GM12878 (cell line): ENCODE measurements at regions not wholly inside any gene's neighbourhood (a gene's known extent, or its start where the extent isn't known, plus 50 kb on each side); places are given as distances from the start of the nearest gene placed in this dataset.

Experiments
- ATAC-seq: fragments of 200-7000 bp; cut with Tn5 transposase; 3 replicates; pipeline ENCODE4 v1.9.1; 2020; ENCODE audit warnings: mild to moderate bottlenecking, moderate library complexity
- BruUV-seq: library from RNA; stranded (reverse); fragments of 400-500 nt; replicated peaks from 2 replicates; lab custom pipeline; 2021; lab: Mats Ljungman, UMichigan
- CTCF ChIA-PET: fragments of 300-600 bp; sonication (Branson Sonifier 250); formaldehyde crosslinking; extraction: SDS; loops from one replicate; lab custom pipeline; 2021; ENCODE audit warnings: inconsistent platforms; lab: Yijun Ruan, JAX
- POLR2A ChIA-PET: fragments of 350-600 bp; formaldehyde crosslinking; extraction: SDS; loops from one replicate; lab custom pipeline; 2021; ENCODE audit warnings: inconsistent platforms; lab: Charles Lee
- RAD21 ChIA-PET: fragments of 300-600 bp; sonication (Branson Sonifier 250); formaldehyde crosslinking; loops from one replicate; lab custom pipeline; 2023; ENCODE audit warnings: antibody characterized with exemption; ENCODE audit not compliant: unreplicated experiment; lab: Charles Lee
- SMC1A ChIA-PET: fragments of 300-600 bp; sonication (Branson Sonifier 250); formaldehyde crosslinking; loops from one replicate; lab custom pipeline; 2023; ENCODE audit not compliant: unreplicated experiment, uncharacterized antibody; lab: Charles Lee
- DNase-seq: peaks from one replicate; pipeline ENCODE4 v3.0.0-alpha.2; 2011; ENCODE audit warnings: low read depth, low spot score
- FAIRE-seq: peaks from 3 replicates; lab custom pipeline; 2011; peaks lifted over from hg19 to GRCh38; lab: Jason Lieb, UNC
- H2AFZ ChIP-seq: 2 replicates; pipeline ENCODE4 v1.6.0; 2011; ENCODE audit warnings: low read depth, low read length, control low read depth; ENCODE audit not compliant: control insufficient read depth
- H3K27ac ChIP-seq: 2 replicates; pipeline ENCODE4 v1.5.1; 2011; ENCODE audit warnings: control low read depth; ENCODE audit not compliant: control insufficient read depth, insufficient read depth
- H3K27me3 ChIP-seq, 2 experiments: replicated peaks in 1 of 2; 2 replicates each; pipeline versions ENCODE4 v1.6.0 to v1.6.1; 2011; ENCODE audit warnings: low read length in 1 of 2; ENCODE audit not compliant: control insufficient read depth in 2 of 2, insufficient read depth in 2 of 2
- H3K36me3 ChIP-seq, 2 experiments: 2 replicates each; pipeline ENCODE4 v1.5.1; 2011; ENCODE audit warnings: low read length in 1 of 2; ENCODE audit not compliant: control insufficient read depth in 2 of 2, insufficient read depth in 2 of 2
- H3K4me1 ChIP-seq: 2 replicates; pipeline ENCODE4 v1.6.1; 2011; ENCODE audit warnings: mild to moderate bottlenecking, low read length, moderate library complexity, mixed read lengths; ENCODE audit not compliant: control insufficient read depth, insufficient read depth
- H3K4me2 ChIP-seq: 2 replicates; pipeline ENCODE4 v1.6.0; 2011; ENCODE audit warnings: control low read depth; ENCODE audit not compliant: control insufficient read depth, insufficient read depth
- H3K4me3 ChIP-seq: fragments of 200-600 bp; sonication (generic); 2 replicates; pipeline ENCODE4 v1.5.1; 2016
- H3K79me2 ChIP-seq: 2 replicates; pipeline ENCODE4 v1.6.0; 2011; ENCODE audit warnings: low read length; ENCODE audit not compliant: control insufficient read depth, insufficient read depth
- H3K9ac ChIP-seq: 2 replicates; pipeline ENCODE4 v1.8.0; 2011; ENCODE audit warnings: low read length, control low read depth, mixed read lengths; ENCODE audit not compliant: control insufficient read depth, insufficient read depth
- H3K9me3 ChIP-seq: replicated peaks from 3 replicates; pipeline ENCODE4 v1.5.1; 2011; ENCODE audit warnings: mild to moderate bottlenecking, low read length; ENCODE audit not compliant: control insufficient read depth, insufficient read depth
- H4K20me1 ChIP-seq: 2 replicates; pipeline ENCODE4 v1.6.0; 2011; ENCODE audit not compliant: control insufficient read depth, insufficient read depth
- BCLAF1 ChIP-seq: fragments of 450-650 bp; IDR thresholded peaks from 2 replicates; pipeline ENCODE4 v1.6.1; 2017; ENCODE audit warnings: antibody characterized with exemption, mild to moderate bottlenecking, moderate library complexity
- CTCF ChIP-seq, 3 experiments: IDR thresholded peaks in 2 of 3; conservative IDR thresholded peaks in 1 of 3; 2 replicates each; pipeline ENCODE4 v1.5.1; 2011; ENCODE audit warnings: low read depth in 3 of 3, low read length in 3 of 3, mild to moderate bottlenecking in 3 of 3, control low read depth in 2 of 3, moderate library complexity in 2 of 3, inconsistent platforms in 1 of 3, mixed read lengths in 1 of 3; ENCODE audit not compliant: control insufficient read depth in 2 of 3, insufficient read depth in 1 of 3; ENCODE audit errors: extremely low read depth in 1 of 3
- TCF7 ChIP-seq: IDR thresholded peaks from 2 replicates; pipeline ENCODE4 v1.6.1; 2014; ENCODE audit warnings: antibody characterized with exemption, borderline replicate concordance
- WGBS: methylation state at CpG from one replicate; pipeline ENCODE4 v1.1.6; 2016; ENCODE audit warnings: low lambda C conversion rate; ENCODE audit not compliant: insufficient replicate concordance, insufficient coverage; ENCODE audit errors: missing lambda C conversion rate; 5-methylcytosine and 5-hydroxymethylcytosine counted together
- in situ Hi-C: fragments of 300-500 bp; cut with MboI; formaldehyde crosslinking; loops from 9 replicates; pipeline ENCODE4 v1.14.3; 2018; ENCODE audit warnings: mixed read lengths
- intact Hi-C: fragments of 100-400 bp; cut with micrococcal nuclease; formaldehyde crosslinking; loops from one replicate; pipeline ENCODE4 v1.14.2; 2022; ENCODE audit not compliant: unreplicated experiment
- TF ChIP-seq, protein P1 (sequence below): IDR thresholded peaks from 2 replicates; pipeline ENCODE4 v1.6.1; 2012; ENCODE audit warnings: low read depth, low read length, improper control_type of control experiment
- TF ChIP-seq, protein P2 (sequence below): IDR thresholded peaks from 2 replicates; pipeline ENCODE4 v1.6.1; 2011; ENCODE audit warnings: borderline replicate concordance, low read depth, mild to moderate bottlenecking, moderate library complexity, low read length; ENCODE audit not compliant: insufficient read depth, poor library complexity, severe bottlenecking

DNA sequence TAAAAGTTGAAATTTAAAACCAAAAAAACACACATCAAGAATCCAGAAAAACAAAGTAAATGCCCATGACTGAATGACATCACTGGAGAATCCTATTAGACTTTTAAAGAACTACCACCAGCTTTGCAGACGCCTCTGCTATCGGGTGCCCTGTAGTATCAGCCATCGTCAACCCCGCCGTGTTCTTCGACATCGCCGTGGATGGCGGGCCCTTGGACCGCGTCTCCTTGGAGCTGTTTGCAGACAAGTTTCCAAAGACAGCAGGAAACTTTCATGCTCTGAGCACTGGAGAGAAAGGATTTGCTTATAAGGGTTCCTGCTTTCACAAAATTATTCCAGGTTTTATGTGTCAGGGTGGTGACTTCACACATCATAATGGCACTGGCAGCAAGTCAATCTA is 201.9 kb downstream of the DMAC1 start (continued):
- TF ChIP-seq BCLAF1 (no peak), TCF7 (no peak)
- TF ChIP-seq, protein P1, sequence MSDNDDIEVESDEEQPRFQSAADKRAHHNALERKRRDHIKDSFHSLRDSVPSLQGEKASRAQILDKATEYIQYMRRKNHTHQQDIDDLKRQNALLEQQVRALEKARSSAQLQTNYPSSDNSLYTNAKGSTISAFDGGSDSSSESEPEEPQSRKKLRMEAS = no peak
- TF ChIP-seq, all 136 proteins: peak for 0

- RAD21 ChIA-PET = no interaction called here
- no peaks in the 10 kb centered on the region for H3K36me3 ChIP-seq
- POLR2A ChIA-PET = no interaction called here
- no peak overlapping the region for H3K4me3 ChIP-seq
- intact Hi-C loops = no loop called here
- H4K20me1 ChIP-seq = no peaks in the 10 kb centered on the region
- H3K4me2 ChIP-seq = no peak overlapping the region
- in situ Hi-C loops = loop anchor here (25.0 kb wide), 1 partner anchor 245 kb away; no protein-coding TSS in a partner anchor
- no TSS peak for BruUV-seq
- DNase-seq (no peak), FAIRE-seq (no peak), ATAC-seq (no peak)
- SMC1A ChIA-PET = no interaction called here
- H3K9ac ChIP-seq = no peak overlapping the region
- CTCF ChIA-PET = interaction anchor here (1.2 kb wide), 1 partner anchor 23 kb away, joined by 4 read pairs; no protein-coding TSS in a partner anchor
- H3K4me1 ChIP-seq = no peaks in the 10 kb centered on the region
- H2AFZ ChIP-seq = no peak overlapping the region
- no peak overlapping the region for H3K27ac ChIP-seq
- 44% methylated on average over 10 of the region's 10 CpGs for WGBS
- TF ChIP-seq CTCF (IDR thresholded peaks at IDR 0.05 in 2 of 3, conservative IDR thresholded peaks at IDR 0.05 in 1 of 3; ENCODE audit: control insufficient read depth in 2 of 3, extremely low read depth in 1 of 3, insufficient read depth in 1 of 3, low read depth in 3 of 3, low read length in 3 of 3) = 0 out of 6 replicates have a peak, but pooled peaks have one; percentile 11 to 13 (median 12)
- TF ChIP-seq, protein P2, sequence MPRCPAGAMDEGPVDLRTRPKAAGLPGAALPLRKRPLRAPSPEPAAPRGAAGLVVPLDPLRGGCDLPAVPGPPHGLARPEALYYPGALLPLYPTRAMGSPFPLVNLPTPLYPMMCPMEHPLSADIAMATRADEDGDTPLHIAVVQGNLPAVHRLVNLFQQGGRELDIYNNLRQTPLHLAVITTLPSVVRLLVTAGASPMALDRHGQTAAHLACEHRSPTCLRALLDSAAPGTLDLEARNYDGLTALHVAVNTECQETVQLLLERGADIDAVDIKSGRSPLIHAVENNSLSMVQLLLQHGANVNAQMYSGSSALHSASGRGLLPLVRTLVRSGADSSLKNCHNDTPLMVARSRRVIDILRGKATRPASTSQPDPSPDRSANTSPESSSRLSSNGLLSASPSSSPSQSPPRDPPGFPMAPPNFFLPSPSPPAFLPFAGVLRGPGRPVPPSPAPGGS = no peak
- no peaks in the 10 kb centered on the region for H3K9me3 ChIP-seq
- no peaks in the 10 kb centered on the region for H3K79me2 ChIP-seq
- H3K27me3 ChIP-seq = no peaks in the 10 kb centered on the region
Measured at GRCh38 chr9:7592321-7593316, 207.0 kb downstream of the DMAC1 start.
